ENCODE measurements at regions not wholly inside any gene's neighbourhood (a gene's known extent, or its start where the extent isn't known, plus 50 kb on each side); places are given as distances from the start of the nearest gene placed in this dataset.

GRCh38 chrX:3807906-3808305 is 94.5 kb upstream of the PRKX start:
- ATAC-seq = no peak
- ChIA-PET POLR2A (ENCODE audit: unreplicated experiment) (no interaction called here), CTCF (no interaction called here)
- Histone ChIP-seq H3K79me2 (ENCODE audit: low read length) (no peaks in the 10 kb centered on the region), H2AFZ (ENCODE audit: low read length) (no peak overlapping the region), H3K4me1 (ENCODE audit: insufficient read depth, low read length) (no peaks in the 10 kb centered on the region), H3K36me3 (ENCODE audit: low read depth, low read length) (no peaks in the 10 kb centered on the region), H3K4me2 (ENCODE audit: low read length) (no peak overlapping the region), H3F3A (ENCODE audit: low read length, unreplicated experiment) (no peaks in the 10 kb centered on the region), H3K27me3 (ENCODE audit: low read length) (peaks cover 15% of the 10 kb centered on the region), H4K20me1 (ENCODE audit: low read length) (no peaks in the 10 kb centered on the region), H3K4me3 (ENCODE audit: low read length) (no peak overlapping the region), H3K9me2 (replicated peaks; ENCODE audit: low read length) (no peaks in the 10 kb centered on the region), H3K9me3 (ENCODE audit: low read length) (no peaks in the 10 kb centered on the region), H3K27ac (ENCODE audit: low read length) (no peak overlapping the region), H3K9ac (ENCODE audit: low read length) (no peak overlapping the region)
- no TSS peak for BruUV-seq (replicated peaks)
- DNase-seq = no peak
- TF ChIP-seq CTCF (conservative IDR thresholded peaks at IDR 0.05; ENCODE audit: low read depth, low read length) = no peak
- no peak for TF ChIP-seq EZH2phosphoT487 (IDR thresholded peaks at IDR 0.05; ENCODE audit: borderline replicate concordance, low read length)
- no peak for TF ChIP-seq EZH2 (IDR thresholded peaks at IDR 0.05; ENCODE audit: low read length, unreplicated experiment)
- intact Hi-C loops (cut with micrococcal nuclease) = no loop called here

- H4K20me1 ChIP-seq (ENCODE audit: low read length) = no peaks in the 10 kb centered on the region
- CTCF ChIA-PET = no interaction called here
- intact Hi-C loops (cut with micrococcal nuclease) = no loop called here
These were observed 93.2 kb upstream of the PRKX start for GRCh38 chrX:3806630-3807029.

GRCh38 chrX:3803713-3804112 is 90.3 kb upstream of the PRKX start:
- Histone ChIP-seq H3K27ac (ENCODE audit: low read length) (no peak overlapping the region), H3K4me2 (ENCODE audit: low read length) (no peak overlapping the region), H3F3A (ENCODE audit: low read length, unreplicated experiment) (no peaks in the 10 kb centered on the region), H3K4me3 (ENCODE audit: low read length) (no peak overlapping the region), H3K79me2 (ENCODE audit: low read length) (no peaks in the 10 kb centered on the region), H2AFZ (ENCODE audit: low read length) (no peak overlapping the region), H3K9ac (ENCODE audit: low read length) (no peak overlapping the region), H4K20me1 (ENCODE audit: low read length) (no peaks in the 10 kb centered on the region), H3K4me1 (ENCODE audit: insufficient read depth, low read length) (no peaks in the 10 kb centered on the region), H3K9me2 (replicated peaks; ENCODE audit: low read length) (no peaks in the 10 kb centered on the region), H3K36me3 (ENCODE audit: low read depth, low read length) (no peaks in the 10 kb centered on the region), H3K9me3 (ENCODE audit: low read length) (no peaks in the 10 kb centered on the region), H3K27me3 (ENCODE audit: low read length) (peaks cover 15% of the 10 kb centered on the region)
- ChIA-PET CTCF (no interaction called here), POLR2A (ENCODE audit: unreplicated experiment) (no interaction called here)
- BruUV-seq (replicated peaks) = no TSS peak
- no peak for DNase-seq
- no peak for ATAC-seq
- intact Hi-C loops (cut with micrococcal nuclease) = no loop called here
- TF ChIP-seq EZH2 (IDR thresholded peaks at IDR 0.05; ENCODE audit: low read length, unreplicated experiment) = no peak
- TF ChIP-seq CTCF (conservative IDR thresholded peaks at IDR 0.05; ENCODE audit: low read depth, low read length) = no peak
- no peak for TF ChIP-seq EZH2phosphoT487 (IDR thresholded peaks at IDR 0.05; ENCODE audit: borderline replicate concordance, low read length)

More at GRCh38 chrX:3806630-3807029, 93.2 kb upstream of the PRKX start:
- no peak for DNase-seq
- Histone ChIP-seq H3K9ac (ENCODE audit: low read length) (no peak overlapping the region), H3F3A (ENCODE audit: low read length, unreplicated experiment) (no peaks in the 10 kb centered on the region), H3K27ac (ENCODE audit: low read length) (no peak overlapping the region), H3K9me3 (ENCODE audit: low read length) (no peaks in the 10 kb centered on the region), H3K36me3 (ENCODE audit: low read depth, low read length) (no peaks in the 10 kb centered on the region), H3K27me3 (ENCODE audit: low read length) (peaks cover 15% of the 10 kb centered on the region), H3K9me2 (replicated peaks; ENCODE audit: low read length) (no peaks in the 10 kb centered on the region), H3K4me1 (ENCODE audit: insufficient read depth, low read length) (no peaks in the 10 kb centered on the region), H3K79me2 (ENCODE audit: low read length) (no peaks in the 10 kb centered on the region), H3K4me3 (ENCODE audit: low read length) (no peak overlapping the region), H3K4me2 (ENCODE audit: low read length) (no peak overlapping the region), H2AFZ (ENCODE audit: low read length) (no peak overlapping the region)
- BruUV-seq (replicated peaks) = no TSS peak
- POLR2A ChIA-PET (ENCODE audit: unreplicated experiment) = no interaction called here
- ATAC-seq = no peak
- TF ChIP-seq CTCF (conservative IDR thresholded peaks at IDR 0.05; ENCODE audit: low read depth, low read length) (no peak), EZH2phosphoT487 (IDR thresholded peaks at IDR 0.05; ENCODE audit: borderline replicate concordance, low read length) (no peak)
